ENCODE measurements at regions not wholly inside any gene's neighbourhood (a gene's known extent, or its start where the extent isn't known, plus 50 kb on each side); places are given as distances from the start of the nearest gene placed in this dataset.

GRCh38 chrX:110588853-110589252 is 206.8 kb downstream of the CHRDL1 start:
- H3K27ac ChIP-seq, result no peak overlapping the region
- TF ChIP-seq CTCF (conservative IDR thresholded peaks at IDR 0.05), result no peak

- H3K27ac ChIP-seq, result no peak overlapping the region
- TF ChIP-seq CTCF (conservative IDR thresholded peaks at IDR 0.05), result no peak
These were observed 194.8 kb downstream of the CHRDL1 start for GRCh38 chrX:110600745-110601310.

GRCh38 chrX:110614596-110614995 is 181.0 kb downstream of the CHRDL1 start:
- no peak for TF ChIP-seq CTCF (conservative IDR thresholded peaks at IDR 0.05)
- no peak overlapping the region for H3K27ac ChIP-seq
